CD4-positive, alpha-beta T cell (primary cell): ENCODE measurements at regions not wholly inside any gene's neighbourhood (a gene's known extent, or its start where the extent isn't known, plus 50 kb on each side); places are given as distances from the start of the nearest gene placed in this dataset.

Experiments used
- ATAC-seq: fragments of 200-7000 bp; cut with Tn5 transposase; one replicate; pipeline ENCODE4 v1.10.0; 2022; ENCODE audit warnings: mild to moderate bottlenecking; ENCODE audit not compliant: poor library complexity
- CTCF ChIA-PET: fragments of 350-600 bp; sonication (Branson Sonifier 250); formaldehyde crosslinking; loops from one replicate; lab custom pipeline; 2021; ENCODE audit warnings: antibody characterized with exemption, inconsistent platforms; lab: Charles Lee
- POLR2A ChIA-PET: fragments of 350-600 bp; sonication (Branson Sonifier 250); formaldehyde crosslinking; loops from one replicate; lab custom pipeline; 2021; ENCODE audit warnings: antibody characterized with exemption, inconsistent platforms; lab: Charles Lee
- DNase-seq, 14 experiments: peaks; one replicate each; pipeline ENCODE4 v3.0.0-alpha.2; 2013 to 2020; ENCODE audit warnings: mixed read lengths in 2 of 14
- H3K27ac ChIP-seq, 2 donors: one replicate each; pipeline versions ENCODE4 v1.5.1 to v1.7.0; 2013; ENCODE audit warnings: low read length in 2 of 2, low read depth in 1 of 2, mild to moderate bottlenecking in 1 of 2
- H3K27me3 ChIP-seq, 2 experiments: 1 replicate in 1 of 2; 2 replicates in 1 of 2; pipeline versions ENCODE4 v1.6.1 to v1.7.0; 2013; ENCODE audit warnings: low read length in 2 of 2, control low read depth in 1 of 2, mild to moderate bottlenecking in 1 of 2, moderate library complexity in 1 of 2; ENCODE audit not compliant: insufficient read depth in 2 of 2, control insufficient read depth in 1 of 2
- H3K36me3 ChIP-seq: one replicate; pipeline ENCODE4 v1.6.1; 2013; ENCODE audit warnings: low read length, control low read depth; ENCODE audit not compliant: insufficient read depth
- H3K4me1 ChIP-seq: one replicate; pipeline ENCODE4 v1.6.1; 2013; ENCODE audit warnings: low read length, control low read depth; ENCODE audit not compliant: insufficient read depth
- H3K4me3 ChIP-seq: one replicate; pipeline ENCODE4 v1.5.1; 2013; ENCODE audit warnings: mild to moderate bottlenecking, low read length, moderate library complexity
- H3K9me3 ChIP-seq, 2 experiments: 1 replicate in 1 of 2; 2 replicates in 1 of 2; pipeline versions ENCODE4 v1.6.1 to v1.7.0; 2013; ENCODE audit warnings: low read length in 2 of 2, mild to moderate bottlenecking in 2 of 2, control low read depth in 1 of 2, moderate library complexity in 1 of 2; ENCODE audit not compliant: control insufficient read depth in 1 of 2, insufficient read depth in 1 of 2
- H3K27ac Mint-ChIP-seq: one replicate; pipeline ENCODE4 v1.8.0; 2020; ENCODE audit warnings: mixed read lengths
- H3K27me3 Mint-ChIP-seq: one replicate; pipeline ENCODE4 v1.8.0; 2021; ENCODE audit warnings: mixed read lengths
- H3K36me3 Mint-ChIP-seq: one replicate; pipeline ENCODE4 v1.8.0; 2021; ENCODE audit warnings: low read depth, mixed read lengths
- H3K4me1 Mint-ChIP-seq: one replicate; pipeline ENCODE4 v1.8.0; 2021; ENCODE audit warnings: low read depth, mixed read lengths
- H3K4me3 Mint-ChIP-seq: one replicate; pipeline ENCODE4 v1.8.0; 2020; ENCODE audit warnings: mild to moderate bottlenecking, mixed read lengths
- H3K9me3 Mint-ChIP-seq: one replicate; pipeline ENCODE4 v1.8.0; 2020; ENCODE audit warnings: mixed read lengths
- intact Hi-C, 2 experiments: fragments of 100-400 bp; cut with DNase I in 1 of 2; cut with micrococcal nuclease in 1 of 2; formaldehyde crosslinking; loops; one replicate each; pipeline versions ENCODE4 v1.15.1 to v1.9.0; 2023 to 2025; cut with DNase I, micrococcal nuclease
- TF ChIP-seq, protein P1 (sequence below): fragments of 200-600 bp; IDR thresholded peaks from one replicate; pipeline ENCODE4 v1.8.0; 2022; ENCODE audit warnings: antibody characterized with exemption, mild to moderate bottlenecking

DNA sequence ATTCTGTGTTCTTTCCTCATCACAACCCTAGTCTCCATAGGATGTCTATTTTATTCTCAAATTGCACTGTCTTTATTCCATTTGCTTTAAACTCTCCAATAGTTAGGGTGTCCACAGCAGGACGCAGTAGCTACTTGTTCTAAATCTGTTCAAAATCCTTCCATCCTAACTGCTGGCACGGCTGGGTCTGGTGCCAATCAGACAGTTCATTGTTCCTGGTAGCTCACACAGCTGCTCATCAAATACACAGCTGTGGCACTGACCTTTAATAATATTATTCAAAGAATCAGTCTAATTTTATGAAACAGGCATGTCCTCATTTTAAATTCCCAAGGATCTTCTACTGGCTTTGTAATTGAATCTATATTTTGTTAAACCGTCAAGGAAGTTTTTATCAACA is 59.7 kb upstream of the TMEFF2 start:
- no peak overlapping the region for H3K4me3 Mint-ChIP-seq
- TF ChIP-seq, protein P1, sequence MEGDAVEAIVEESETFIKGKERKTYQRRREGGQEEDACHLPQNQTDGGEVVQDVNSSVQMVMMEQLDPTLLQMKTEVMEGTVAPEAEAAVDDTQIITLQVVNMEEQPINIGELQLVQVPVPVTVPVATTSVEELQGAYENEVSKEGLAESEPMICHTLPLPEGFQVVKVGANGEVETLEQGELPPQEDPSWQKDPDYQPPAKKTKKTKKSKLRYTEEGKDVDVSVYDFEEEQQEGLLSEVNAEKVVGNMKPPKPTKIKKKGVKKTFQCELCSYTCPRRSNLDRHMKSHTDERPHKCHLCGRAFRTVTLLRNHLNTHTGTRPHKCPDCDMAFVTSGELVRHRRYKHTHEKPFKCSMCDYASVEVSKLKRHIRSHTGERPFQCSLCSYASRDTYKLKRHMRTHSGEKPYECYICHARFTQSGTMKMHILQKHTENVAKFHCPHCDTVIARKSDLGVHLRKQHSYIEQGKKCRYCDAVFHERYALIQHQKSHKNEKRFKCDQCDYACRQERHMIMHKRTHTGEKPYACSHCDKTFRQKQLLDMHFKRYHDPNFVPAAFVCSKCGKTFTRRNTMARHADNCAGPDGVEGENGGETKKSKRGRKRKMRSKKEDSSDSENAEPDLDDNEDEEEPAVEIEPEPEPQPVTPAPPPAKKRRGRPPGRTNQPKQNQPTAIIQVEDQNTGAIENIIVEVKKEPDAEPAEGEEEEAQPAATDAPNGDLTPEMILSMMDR = no peak
- no peaks in the 10 kb centered on the region for H3K9me3 ChIP-seq

DNA sequence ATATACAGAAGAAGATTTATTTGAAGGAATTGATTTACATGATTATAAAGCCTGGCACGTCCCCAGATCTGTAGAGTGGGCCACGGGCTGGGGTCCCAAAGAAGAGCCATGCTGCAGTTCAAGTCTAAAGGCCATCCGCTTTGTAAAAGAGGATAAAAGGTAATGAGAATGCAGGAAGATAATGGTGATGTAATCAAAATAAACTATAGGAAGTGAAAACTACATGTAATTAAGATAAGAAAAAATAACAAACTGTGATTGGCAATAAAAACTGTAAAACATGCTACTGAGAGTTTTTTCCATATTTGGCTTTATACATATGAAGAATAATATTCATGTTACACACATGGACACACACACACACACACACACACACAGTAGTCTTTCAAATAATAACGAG is 59.0 kb upstream of the TMEFF2 start:
- Mint-ChIP-seq H3K27ac (no peak overlapping the region), H3K27me3 (no peaks in the 10 kb centered on the region), H3K4me3 (no peak overlapping the region), H3K4me1 (no peaks in the 10 kb centered on the region), H3K9me3 (no peaks in the 10 kb centered on the region), H3K36me3 (no peaks in the 10 kb centered on the region)
- ChIA-PET POLR2A (no interaction called here), CTCF (no interaction called here)
- no peak for ATAC-seq
- Histone ChIP-seq H3K4me3 (no peak overlapping the region), H3K4me1 (no peaks in the 10 kb centered on the region), H3K9me3 (no peaks in the 10 kb centered on the region), H3K27ac (no peak overlapping the region), H3K36me3 (no peaks in the 10 kb centered on the region), H3K27me3 (no peaks in the 10 kb centered on the region)
- intact Hi-C loops = no loop called here
- DNase-seq = no peak
- TF ChIP-seq, protein P1 = no peak

More for the DNA sequence above, 59.7 kb upstream of the TMEFF2 start:
- ATAC-seq (no peak), DNase-seq (no peak)
- Histone ChIP-seq H3K27ac (no peak overlapping the region), H3K4me3 (no peak overlapping the region), H3K27me3 (no peaks in the 10 kb centered on the region), H3K4me1 (no peaks in the 10 kb centered on the region), H3K36me3 (no peaks in the 10 kb centered on the region)
- Mint-ChIP-seq H3K36me3 (no peaks in the 10 kb centered on the region), H3K9me3 (no peaks in the 10 kb centered on the region), H3K27me3 (no peaks in the 10 kb centered on the region), H3K4me1 (no peaks in the 10 kb centered on the region), H3K27ac (no peak overlapping the region)
- ChIA-PET POLR2A (no interaction called here), CTCF (no interaction called here)
- intact Hi-C loops = no loop called here

DNA sequence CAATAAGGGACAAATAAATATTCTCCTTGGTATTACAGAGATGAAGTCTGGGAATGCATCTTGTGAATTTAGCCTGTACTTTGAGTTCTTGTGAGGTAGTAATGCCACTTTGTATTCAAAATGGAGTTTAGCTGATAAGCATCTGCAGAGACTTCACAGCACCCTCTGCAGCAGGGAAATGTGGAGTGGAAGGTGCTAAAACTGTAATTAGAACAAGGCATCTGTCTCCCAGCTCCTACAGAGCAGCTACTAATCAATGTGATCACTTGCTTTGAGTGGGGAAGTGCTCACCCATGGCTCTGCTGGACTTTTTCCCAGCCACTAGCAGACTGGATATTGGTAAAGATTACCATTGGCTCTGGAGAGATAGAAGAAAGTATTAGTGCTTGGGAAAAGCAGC is 56.2 kb upstream of the TMEFF2 start:
- Histone ChIP-seq H3K27ac (no peak overlapping the region), H3K27me3 (no peaks in the 10 kb centered on the region), H3K9me3 (no peaks in the 10 kb centered on the region), H3K4me1 (no peaks in the 10 kb centered on the region), H3K4me3 (no peak overlapping the region), H3K36me3 (no peaks in the 10 kb centered on the region)
- ChIA-PET POLR2A (no interaction called here), CTCF (interaction anchor here (1.5 kb wide), 1 partner anchor 9 kb away, joined by 4 read pairs; no protein-coding TSS in a partner anchor)
- Mint-ChIP-seq H3K36me3 (no peaks in the 10 kb centered on the region), H3K4me3 (no peak overlapping the region), H3K27me3 (no peaks in the 10 kb centered on the region), H3K9me3 (no peaks in the 10 kb centered on the region), H3K27ac (no peak overlapping the region), H3K4me1 (no peaks in the 10 kb centered on the region)
- ATAC-seq = no peak
- intact Hi-C loops = no loop called here
- no peak for DNase-seq
- TF ChIP-seq, protein P1 = no peak
